ENCODE measurements at regions not wholly inside any gene's neighbourhood (a gene's known extent, or its start where the extent isn't known, plus 50 kb on each side); places are given as distances from the start of the nearest gene placed in this dataset.
"Not testable (repeated sequence)": the region's sequence is repeated elsewhere in the genome, so short reads cannot be mapped to it uniquely, and the experiment has no call there.

- DNase-seq (ENCODE audit: low spot score) = not testable (repeated sequence)
Observed at GRCh38 chr6:170213637-170214018, 77.2 kb downstream of the DLL1 start.

GRCh38 chr6:170212956-170213636 is 77.8 kb downstream of the DLL1 start:
- DNase-seq (ENCODE audit: low spot score) = no peak

GRCh38 chr6:170212051-170212756 is 78.7 kb downstream of the DLL1 start:
- DNase-seq (ENCODE audit: low spot score) = no peak

- no peak for DNase-seq (ENCODE audit: low spot score)
Observed at GRCh38 chr6:170211404-170212025, 79.4 kb downstream of the DLL1 start.

GRCh38 chr6:170210651-170211403 is 80.1 kb downstream of the DLL1 start:
- DNase-seq (ENCODE audit: low spot score) = no peak

- no peak for DNase-seq (ENCODE audit: low spot score)
Observed at GRCh38 chr6:170210026-170210390, 80.9 kb downstream of the DLL1 start.

GRCh38 chr6:170209354-170210025 is 81.4 kb downstream of the DLL1 start:
- no peak for DNase-seq (ENCODE audit: low spot score)

GRCh38 chr6:170208651-170209353 is 82.1 kb downstream of the DLL1 start:
- DNase-seq (ENCODE audit: low spot score) = no peak

GRCh38 chr6:170208182-170208601 is 82.7 kb downstream of the DLL1 start:
- no peak for DNase-seq (ENCODE audit: low spot score)

- DNase-seq (ENCODE audit: low spot score) = no peak
Observed at GRCh38 chr6:170207586-170208181, 83.2 kb downstream of the DLL1 start.

- DNase-seq (ENCODE audit: low spot score) = no peak
Observed at GRCh38 chr6:170206851-170207431, 83.9 kb downstream of the DLL1 start.

- DNase-seq (ENCODE audit: low spot score) = no peak
Observed at GRCh38 chr6:170206317-170206621, 84.6 kb downstream of the DLL1 start.

GRCh38 chr6:170205534-170206316 is 85.2 kb downstream of the DLL1 start:
- no peak for DNase-seq (ENCODE audit: low spot score)

- DNase-seq (ENCODE audit: low spot score) = no peak
Observed at GRCh38 chr6:170205126-170205525, 85.8 kb downstream of the DLL1 start.

GRCh38 chr6:170203212-170203611 is 87.7 kb downstream of the DLL1 start:
- DNase-seq (ENCODE audit: low spot score) = no peak

GRCh38 chr6:170202416-170203135 is 88.3 kb downstream of the DLL1 start:
- no peak for DNase-seq (ENCODE audit: low spot score)

- DNase-seq (ENCODE audit: low spot score) = no peak
Observed at GRCh38 chr6:170201361-170201760, 89.5 kb downstream of the DLL1 start.

- no peak for DNase-seq (ENCODE audit: low spot score)
Observed at GRCh38 chr6:170200458-170200891, 90.4 kb downstream of the DLL1 start.

- no peak for DNase-seq (ENCODE audit: low spot score)
Observed at GRCh38 chr6:170199716-170200115, 91.2 kb downstream of the DLL1 start.

Measured in AG08396 (cell line).